Duodenal mucosa (tissue), 2 donors: ENCODE measurements at regions not wholly inside any gene's neighbourhood (a gene's known extent, or its start where the extent isn't known, plus 50 kb on each side); places are given as distances from the start of the nearest gene placed in this dataset.
"Not testable (repeated sequence)": the region's sequence is repeated elsewhere in the genome, so short reads cannot be mapped to it uniquely, and the experiment has no call there.

ENCODE experiments used
- H3K27ac ChIP-seq: one replicate; pipeline ENCODE4 v1.7.0; 2013; ENCODE audit warnings: low read depth, low read length
- H3K27me3 ChIP-seq, 2 donors: one replicate each; pipeline ENCODE4 v1.7.0; 2013; ENCODE audit warnings: low read length in 2 of 2, control low read depth in 1 of 2; ENCODE audit not compliant: insufficient read depth in 2 of 2, control insufficient read depth in 1 of 2
- H3K36me3 ChIP-seq, 2 donors: one replicate each; pipeline ENCODE4 v1.7.0; 2013; ENCODE audit warnings: low read length in 2 of 2, control low read depth in 1 of 2; ENCODE audit not compliant: insufficient read depth in 2 of 2, control insufficient read depth in 1 of 2
- H3K4me1 ChIP-seq, 2 donors: one replicate each; pipeline ENCODE4 v1.7.0; 2013; ENCODE audit warnings: low read length in 2 of 2, control low read depth in 1 of 2; ENCODE audit not compliant: insufficient read depth in 2 of 2, control insufficient read depth in 1 of 2
- H3K4me3 ChIP-seq, 2 donors: one replicate each; pipeline ENCODE4 v1.7.0; 2013; ENCODE audit warnings: low read length in 2 of 2, low read depth in 1 of 2
- H3K9ac ChIP-seq, 2 donors: one replicate each; pipeline ENCODE4 v1.7.0; 2013; ENCODE audit warnings: low read length in 2 of 2, low read depth in 1 of 2
- H3K9me3 ChIP-seq, 2 donors: one replicate each; pipeline ENCODE4 v1.7.0; 2013; ENCODE audit warnings: low read length in 2 of 2, control low read depth in 1 of 2; ENCODE audit not compliant: control insufficient read depth in 1 of 2

- H3K4me3 ChIP-seq, H3K9ac ChIP-seq, H3K9me3 ChIP-seq, H3K27ac ChIP-seq, H3K4me1 ChIP-seq, H3K36me3 ChIP-seq, H3K27me3 ChIP-seq: not testable (repeated sequence)
Measured at GRCh38 chr16:88148078-88148477, 196.8 kb downstream of the BANP start.

GRCh38 chr16:88148682-88149081 lies 197.4 kb downstream of the BANP start:
- not testable (repeated sequence) for H3K4me1 ChIP-seq, H3K27ac ChIP-seq, H3K36me3 ChIP-seq, H3K27me3 ChIP-seq, H3K9me3 ChIP-seq, H3K9ac ChIP-seq, H3K4me3 ChIP-seq

- not testable (repeated sequence) for H3K9me3 ChIP-seq, H3K9ac ChIP-seq, H3K36me3 ChIP-seq, H3K27ac ChIP-seq, H3K4me1 ChIP-seq, H3K27me3 ChIP-seq, H3K4me3 ChIP-seq
Measured at GRCh38 chr16:88149158-88149603, 197.9 kb downstream of the BANP start.

GRCh38 chr16:88149663-88150062 lies 198.4 kb downstream of the BANP start:
- H3K27me3 ChIP-seq, H3K4me3 ChIP-seq, H3K27ac ChIP-seq, H3K4me1 ChIP-seq, H3K9me3 ChIP-seq, H3K9ac ChIP-seq, H3K36me3 ChIP-seq: not testable (repeated sequence)

GRCh38 chr16:88150456-88151128 lies 199.4 kb downstream of the BANP start:
- H3K27ac ChIP-seq, H3K9ac ChIP-seq, H3K4me1 ChIP-seq, H3K9me3 ChIP-seq, H3K27me3 ChIP-seq, H3K36me3 ChIP-seq, H3K4me3 ChIP-seq: not testable (repeated sequence)

GRCh38 chr16:88151129-88151499 lies 199.9 kb downstream of the BANP start:
- H3K4me1 ChIP-seq, H3K27ac ChIP-seq, H3K9me3 ChIP-seq, H3K9ac ChIP-seq, H3K4me3 ChIP-seq, H3K36me3 ChIP-seq, H3K27me3 ChIP-seq: not testable (repeated sequence)

GRCh38 chr16:88151859-88152843 lies 200.9 kb downstream of the BANP start:
- H3K9ac ChIP-seq, H3K27ac ChIP-seq, H3K4me3 ChIP-seq, H3K27me3 ChIP-seq, H3K36me3 ChIP-seq, H3K9me3 ChIP-seq, H3K4me1 ChIP-seq: not testable (repeated sequence)

- not testable (repeated sequence) for H3K36me3 ChIP-seq, H3K27me3 ChIP-seq, H3K9ac ChIP-seq, H3K4me3 ChIP-seq, H3K9me3 ChIP-seq, H3K27ac ChIP-seq, H3K4me1 ChIP-seq
Measured at GRCh38 chr16:88152879-88153278, 201.6 kb downstream of the BANP start.

GRCh38 chr16:88153516-88153915 lies 202.3 kb downstream of the BANP start:
- not testable (repeated sequence) for H3K36me3 ChIP-seq, H3K9me3 ChIP-seq, H3K27ac ChIP-seq, H3K4me1 ChIP-seq, H3K4me3 ChIP-seq, H3K9ac ChIP-seq, H3K27me3 ChIP-seq

- H3K36me3 ChIP-seq, H3K27me3 ChIP-seq, H3K27ac ChIP-seq, H3K9ac ChIP-seq, H3K4me3 ChIP-seq, H3K4me1 ChIP-seq, H3K9me3 ChIP-seq: not testable (repeated sequence)
Measured at GRCh38 chr16:88154886-88155285, 203.7 kb downstream of the BANP start.
